NCI-H345 treated with DMSO at 0.1 percent for 48 hours (cell line): ENCODE measurements at regions not wholly inside any gene's neighbourhood (a gene's known extent, or its start where the extent isn't known, plus 50 kb on each side); places are given as distances from the start of the nearest gene placed in this dataset.
"Not testable (repeated sequence)": the region's sequence is repeated elsewhere in the genome, so short reads cannot be mapped to it uniquely, and the experiment has no call there.

Source experiments
- DNase-seq: peaks from one replicate; lab custom pipeline; 2025; ENCODE audit not compliant: unreplicated experiment; lab: John Stamatoyannopoulos, UW

- no peak for DNase-seq
These were observed 791.5 kb downstream of the BCL11A start for GRCh38 chr2:59761966-59762365.

DNA sequence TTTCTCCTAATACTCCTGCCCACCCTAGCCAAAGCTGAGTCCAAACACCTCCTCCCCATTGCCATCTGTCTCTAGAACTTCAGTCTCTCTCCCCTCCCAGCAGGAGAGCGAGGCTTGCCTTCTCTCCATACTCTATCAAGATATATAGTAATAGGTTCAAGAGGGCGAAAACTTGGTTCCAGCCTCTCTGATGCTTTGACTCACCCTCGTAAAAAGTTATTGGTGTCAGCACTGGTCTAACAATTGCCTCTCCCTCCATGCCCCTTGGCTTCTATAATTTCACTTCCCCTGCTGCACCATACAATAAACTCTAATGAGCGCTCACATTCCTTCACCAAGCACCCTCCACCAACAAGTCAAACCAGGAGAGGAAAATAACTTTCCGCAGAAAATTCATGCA is 797.3 kb downstream of the BCL11A start:
- DNase-seq, result no peak

DNA sequence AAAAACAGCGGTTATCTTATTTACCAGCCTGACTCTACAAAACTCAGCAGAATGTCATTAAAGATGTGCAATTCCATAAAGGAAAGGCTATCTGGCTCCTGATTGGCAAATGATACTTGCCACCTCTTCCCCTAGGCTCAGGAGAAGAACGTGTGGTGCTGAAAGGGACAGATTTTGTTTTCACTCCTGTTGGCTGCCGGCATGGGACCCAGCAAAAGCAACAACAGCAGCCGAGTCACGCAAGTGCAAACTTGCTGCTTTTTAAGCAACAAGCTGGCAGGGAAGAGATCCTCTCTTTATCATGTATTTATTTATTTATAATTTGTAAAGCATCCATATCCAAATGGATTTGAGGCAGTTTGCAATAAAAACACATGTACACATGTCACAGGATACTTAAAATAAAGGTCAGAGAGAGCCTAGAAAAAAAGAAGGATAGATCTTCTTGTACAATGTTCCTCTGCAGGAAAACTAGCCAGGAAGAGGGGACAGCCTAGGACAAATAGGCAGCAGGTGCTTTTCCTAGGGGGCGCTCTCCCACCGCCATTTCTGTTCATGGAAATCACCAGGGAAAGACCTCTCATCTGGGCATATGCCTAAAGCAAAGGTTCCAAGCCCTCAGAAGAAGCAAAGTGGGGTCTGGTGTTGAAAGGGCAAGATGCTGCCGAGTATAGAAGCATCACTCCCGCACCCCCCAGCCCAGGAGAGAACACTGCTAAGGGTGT is 799.3 kb downstream of the BCL11A start:
- DNase-seq, result no peak

DNA sequence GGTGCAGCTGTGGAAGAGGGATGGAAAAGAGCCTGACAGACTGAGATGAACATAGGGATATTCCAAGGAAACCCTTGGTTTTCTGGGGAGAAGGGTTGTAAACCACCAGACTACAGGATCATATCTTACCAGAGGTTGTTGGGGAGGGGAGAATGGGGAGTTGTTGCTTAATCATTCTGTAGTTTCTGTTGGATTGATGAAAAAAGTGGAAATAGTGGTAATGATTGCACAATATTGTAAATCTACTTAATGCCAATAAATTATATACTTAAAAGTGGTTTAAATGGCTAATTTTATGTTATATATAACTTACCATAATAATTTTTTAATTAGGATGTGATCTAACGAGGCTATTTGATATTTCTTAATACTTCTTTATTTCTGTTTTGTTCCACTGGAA is 800.9 kb downstream of the BCL11A start:
- DNase-seq, result no peak

- DNase-seq, result no peak
These were observed 801.4 kb downstream of the BCL11A start for GRCh38 chr2:59752071-59752470.

DNA sequence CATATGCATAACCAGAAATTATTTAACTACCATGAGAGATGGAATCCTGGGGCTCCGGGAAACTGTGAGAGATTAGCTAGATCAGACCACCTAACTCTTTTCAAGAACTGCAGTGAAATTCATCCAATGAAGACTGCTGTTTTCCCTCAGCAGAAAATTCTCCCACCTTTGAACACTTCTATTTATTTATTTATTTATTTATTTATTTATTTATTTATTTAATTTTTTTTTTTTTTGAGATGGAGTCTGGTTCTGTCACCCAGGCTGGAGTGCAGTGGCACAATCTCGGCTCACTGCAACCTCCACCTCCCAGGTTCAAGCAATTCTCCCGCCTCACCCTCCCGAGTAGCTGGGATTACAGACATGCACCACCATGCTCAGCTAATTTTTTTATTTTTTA is 802.2 kb downstream of the BCL11A start:
- DNase-seq, result not testable (repeated sequence)

- DNase-seq, result no peak
These were observed 807.2 kb downstream of the BCL11A start for GRCh38 chr2:59746291-59746690.

- DNase-seq, result no peak
These were observed 808.4 kb downstream of the BCL11A start for GRCh38 chr2:59745085-59745484.

- no peak for DNase-seq
These were observed 809.0 kb downstream of the BCL11A start for GRCh38 chr2:59744436-59744835.

DNA sequence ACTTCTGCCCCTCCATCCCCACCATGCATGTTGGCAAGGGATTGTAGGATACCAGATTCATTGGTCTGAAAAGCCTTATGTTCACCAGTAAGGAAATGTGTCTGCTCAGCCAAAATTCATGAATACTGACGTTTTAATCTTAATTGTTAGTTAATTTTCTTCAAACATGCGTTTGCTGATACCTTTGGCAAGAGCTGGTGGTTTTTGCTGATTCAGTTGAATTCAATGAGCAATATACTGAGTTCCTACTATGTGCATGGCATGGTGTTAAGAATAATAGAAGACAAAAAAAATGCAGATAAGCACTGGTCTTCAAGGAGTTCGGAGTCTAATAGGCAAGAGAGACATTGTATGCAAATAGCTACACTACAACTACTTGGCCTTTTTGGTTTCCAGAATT is 811.6 kb downstream of the BCL11A start:
- no peak for DNase-seq

DNA sequence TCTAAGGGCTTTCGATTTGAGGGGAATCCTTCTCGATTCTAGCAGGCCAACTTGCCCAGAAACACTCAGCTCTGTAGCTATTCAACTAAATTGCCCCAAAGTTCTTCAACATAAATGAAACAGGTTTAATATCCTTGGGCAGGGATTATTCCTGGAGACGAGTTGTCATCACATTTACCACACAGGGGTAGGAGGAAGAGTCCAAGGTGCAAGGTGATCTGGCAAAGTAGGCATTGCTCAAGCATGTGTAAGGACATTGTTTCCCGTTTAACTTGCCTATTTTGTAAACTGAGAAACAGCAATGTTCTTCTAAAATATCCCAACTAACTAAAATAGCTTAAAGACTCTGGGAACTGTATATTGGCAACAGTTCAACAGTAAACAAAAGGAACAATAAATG is 814.3 kb downstream of the BCL11A start:
- DNase-seq, result no peak

DNA sequence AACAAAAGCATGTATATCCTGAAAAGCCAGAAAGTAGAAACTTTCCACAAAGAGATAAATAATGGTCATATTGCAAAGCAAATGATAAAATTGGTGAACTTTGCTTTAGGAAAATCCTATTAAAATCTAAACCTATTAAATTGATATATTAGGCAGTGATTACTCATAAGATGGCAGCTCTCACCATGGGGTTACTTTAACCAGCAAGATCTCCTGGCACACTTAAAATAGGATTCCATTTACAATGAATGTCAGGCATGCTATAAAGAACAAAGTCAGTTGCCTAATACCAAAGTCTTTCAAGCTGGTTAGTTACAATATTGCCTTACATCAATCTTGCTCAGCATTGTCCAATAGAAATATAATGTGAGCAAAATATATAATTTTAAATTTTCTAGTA is 816.2 kb downstream of the BCL11A start:
- DNase-seq, result no peak

DNA sequence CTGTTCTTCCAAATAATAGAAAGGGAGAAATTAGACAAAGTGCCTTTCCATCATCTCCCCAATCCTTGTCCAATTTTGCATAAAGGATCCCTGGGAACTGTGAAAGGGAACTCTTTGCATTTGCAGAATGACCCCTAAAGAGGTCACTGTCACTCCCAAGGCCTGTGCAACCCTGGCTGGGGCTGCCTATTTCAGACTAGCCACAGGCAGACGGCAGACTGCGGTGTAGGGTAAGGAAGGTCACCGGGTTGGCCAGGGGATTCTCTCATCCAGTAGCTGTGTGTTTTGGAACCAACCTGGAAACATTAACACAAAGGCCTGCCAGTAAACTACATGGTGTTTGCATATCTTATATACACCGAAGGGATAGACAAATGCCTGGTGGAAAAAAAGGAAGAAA is 818.7 kb downstream of the BCL11A start:
- no peak for DNase-seq

GRCh38 chr2:59733970-59734369 is 819.5 kb downstream of the BCL11A start:
- no peak for DNase-seq

DNA sequence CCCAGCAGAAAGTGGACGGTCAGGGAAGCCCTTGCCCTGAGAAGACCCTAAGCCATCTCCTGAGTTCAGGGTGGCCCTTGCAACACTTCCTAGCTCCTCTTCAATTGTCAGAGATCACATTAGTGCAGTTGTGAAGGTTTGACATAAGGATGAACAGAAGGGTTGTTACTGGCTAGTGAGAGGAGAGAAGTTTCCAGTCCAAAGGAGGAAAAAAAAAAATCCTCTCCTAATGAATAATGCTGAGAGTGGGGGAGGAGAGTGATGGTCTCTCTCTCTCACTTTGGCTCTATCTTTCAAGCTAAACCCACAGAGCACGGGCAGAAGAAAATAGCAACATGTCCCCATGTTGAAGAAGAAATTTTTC is 819.9 kb downstream of the BCL11A start:
- no peak for DNase-seq

DNA sequence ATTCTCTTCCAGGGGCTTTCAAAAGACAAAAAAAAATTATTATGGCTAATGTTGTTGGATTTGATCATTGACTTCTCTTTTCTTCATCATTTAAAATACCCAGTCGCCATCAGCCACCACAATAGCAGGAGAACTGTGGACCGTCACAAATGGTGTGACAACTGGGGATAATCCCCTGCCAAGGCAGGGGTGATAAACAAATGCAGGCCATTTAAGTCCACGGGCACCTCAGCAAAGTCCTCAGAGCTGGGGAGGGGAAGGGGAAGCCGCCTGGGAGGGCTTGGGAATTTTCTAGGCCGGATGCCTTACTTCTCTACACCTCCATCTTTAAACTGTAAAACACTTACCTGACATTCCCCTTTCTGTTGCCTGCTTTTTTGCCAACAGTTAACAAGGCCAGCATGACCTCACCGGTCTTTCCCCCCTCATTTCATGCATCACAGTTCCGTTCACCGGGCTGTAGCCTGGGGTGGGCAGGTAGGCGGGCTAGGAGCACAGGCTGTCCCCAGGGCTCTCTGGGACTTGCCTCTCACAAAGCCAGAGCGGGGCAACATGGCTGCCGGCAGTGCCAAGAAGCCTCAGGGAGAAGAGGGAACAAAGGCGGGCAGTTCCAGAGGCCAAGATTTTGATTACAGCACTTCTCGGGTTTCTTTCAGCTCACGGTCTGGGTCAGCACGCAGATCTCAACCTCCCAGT is 820.4 kb downstream of the BCL11A start:
- no peak for DNase-seq

GRCh38 chr2:59727121-59727590 is 826.3 kb downstream of the BCL11A start:
- no peak for DNase-seq

- no peak for DNase-seq
These were observed 827.0 kb downstream of the BCL11A start for GRCh38 chr2:59726228-59727120.

GRCh38 chr2:59724746-59725145 is 828.7 kb downstream of the BCL11A start:
- DNase-seq, result no peak

- no peak for DNase-seq
These were observed 833.1 kb downstream of the BCL11A start for GRCh38 chr2:59720296-59720866.

DNA sequence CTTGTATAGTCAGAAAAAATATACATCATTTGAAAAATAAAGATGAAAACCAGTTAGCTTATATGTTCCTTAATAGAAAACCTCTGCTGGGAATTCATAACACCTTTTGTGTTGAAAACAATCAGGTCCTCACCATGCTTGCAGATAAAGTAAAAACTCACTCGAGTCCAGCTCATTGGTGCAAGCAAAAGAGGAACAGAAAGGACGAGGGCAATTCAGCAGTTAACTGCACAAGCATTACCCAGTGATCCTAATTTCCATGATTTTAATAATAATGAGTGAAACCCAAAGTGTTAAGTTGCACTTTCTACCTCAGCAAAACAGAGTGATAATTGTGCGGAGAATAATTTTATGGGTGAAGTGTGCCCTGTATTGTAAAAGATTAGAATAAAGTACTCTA is 839.9 kb downstream of the BCL11A start:
- DNase-seq, result no peak
